GM23338 (cell line): ENCODE measurements at regions not wholly inside any gene's neighbourhood (a gene's known extent, or its start where the extent isn't known, plus 50 kb on each side); places are given as distances from the start of the nearest gene placed in this dataset.

Experiments used
- ATAC-seq: fragments of 200-7000 bp; cut with Tn5 transposase; 3 replicates; pipeline ENCODE4 v1.9.1; 2020
- DNase-seq: peaks from one replicate; pipeline ENCODE4 v3.0.0-alpha.2; 2015; ENCODE audit warnings: low spot score
- H2AFZ ChIP-seq: fragments of 200-600 bp; sonication (generic); 2 replicates; pipeline ENCODE4 v1.8.0; 2016; ENCODE audit warnings: antibody characterized with exemption, mild to moderate bottlenecking, moderate library complexity
- H3F3A ChIP-seq: fragments of 200-600 bp; sonication (generic); replicated peaks from 2 replicates; pipeline ENCODE4 v1.8.0; 2017; ENCODE audit warnings: antibody characterized with exemption, mixed run types, low read depth
- H3K27ac ChIP-seq: fragments of 200-600 bp; sonication (generic); 2 replicates; pipeline ENCODE4 v1.6.1; 2016; ENCODE audit warnings: low read depth
- H3K27me3 ChIP-seq: fragments of 200-600 bp; sonication (generic); 2 replicates; pipeline ENCODE4 v1.8.0; 2016; ENCODE audit warnings: mild to moderate bottlenecking, mixed run types, moderate library complexity; ENCODE audit not compliant: insufficient read depth
- H3K36me3 ChIP-seq: fragments of 200-600 bp; sonication (generic); 2 replicates; pipeline ENCODE4 v1.8.0; 2016; ENCODE audit warnings: mild to moderate bottlenecking; ENCODE audit not compliant: insufficient read depth
- H3K4me1 ChIP-seq: fragments of 200-600 bp; sonication (generic); 2 replicates; pipeline ENCODE4 v1.8.0; 2016; ENCODE audit warnings: mild to moderate bottlenecking, moderate library complexity; ENCODE audit not compliant: insufficient read depth
- H3K4me2 ChIP-seq: fragments of 200-600 bp; sonication (generic); 2 replicates; pipeline ENCODE4 v1.7.1; 2017; ENCODE audit warnings: mixed run types
- H3K4me3 ChIP-seq: fragments of 200-600 bp; sonication (generic); 2 replicates; pipeline ENCODE4 v1.6.1; 2016; ENCODE audit warnings: mixed run types
- H3K79me2 ChIP-seq: fragments of 200-600 bp; sonication (generic); replicated peaks from 2 replicates; pipeline ENCODE4 v1.8.0; 2017; ENCODE audit warnings: mild to moderate bottlenecking; ENCODE audit not compliant: insufficient read depth
- H3K9me2 ChIP-seq: fragments of 200-600 bp; sonication (generic); 2 replicates; pipeline ENCODE4 v1.8.0; 2017; ENCODE audit not compliant: insufficient read depth
- H4K20me1 ChIP-seq: fragments of 200-600 bp; sonication (generic); replicated peaks from 2 replicates; pipeline ENCODE4 v1.8.0; 2017; ENCODE audit warnings: mild to moderate bottlenecking; ENCODE audit not compliant: insufficient read depth
- H3K27ac Mint-ChIP-seq: 2 replicates; pipeline ENCODE4 v1.8.0; 2020; ENCODE audit warnings: inconsistent platforms, mild to moderate bottlenecking, moderate library complexity, mixed read lengths
- H3K27me3 Mint-ChIP-seq: 3 replicates; pipeline ENCODE4 v1.8.0; 2022; ENCODE audit warnings: low read depth, mild to moderate bottlenecking, moderate library complexity, mixed read lengths, inconsistent platforms; ENCODE audit not compliant: insufficient read depth, poor library complexity
- H3K36me3 Mint-ChIP-seq: 3 replicates; pipeline ENCODE4 v1.8.0; 2021; ENCODE audit warnings: low read depth, mild to moderate bottlenecking, inconsistent platforms, moderate library complexity, mixed read lengths
- H3K4me1 Mint-ChIP-seq: 3 replicates; pipeline ENCODE4 v1.8.0; 2020; ENCODE audit warnings: mild to moderate bottlenecking, inconsistent platforms, mixed read lengths
- H3K4me3 Mint-ChIP-seq: 3 replicates; pipeline ENCODE4 v1.8.0; 2021; ENCODE audit warnings: moderate library complexity, mild to moderate bottlenecking, inconsistent platforms, mixed read lengths
- H3K9me3 Mint-ChIP-seq: 3 replicates; pipeline ENCODE4 v1.8.0; 2020; ENCODE audit warnings: moderate library complexity, mild to moderate bottlenecking, inconsistent platforms, mixed read lengths
- CREB1 ChIP-seq: fragments of 250-450 bp; sonication (Bioruptor Pico); IDR thresholded peaks from 2 replicates; pipeline ENCODE4 v1.5.0; 2020; ENCODE audit warnings: low read depth, mild to moderate bottlenecking, moderate library complexity
- CTCF ChIP-seq, 2 experiments: fragments of 200-600 bp in 1 of 2; sonication (generic) in 1 of 2; conservative IDR thresholded peaks; 2 replicates each; pipeline versions ENCODE4 v1.5.1 to v1.6.1; 2016 to 2017; ENCODE audit warnings: antibody characterized with exemption in 2 of 2, low read depth in 2 of 2, mild to moderate bottlenecking in 2 of 2, moderate library complexity in 1 of 2
- ETS1 ChIP-seq: IDR thresholded peaks from 2 replicates; pipeline ENCODE4 v1.6.1; 2016; ENCODE audit warnings: antibody characterized with exemption
- EZH2 ChIP-seq: fragments of 200-600 bp; sonication (generic); IDR thresholded peaks from one replicate; pipeline ENCODE4 v1.8.0; 2017; ENCODE audit warnings: antibody characterized with exemption, mild to moderate bottlenecking, low read depth; ENCODE audit not compliant: unreplicated experiment
- EZH2phosphoT487 ChIP-seq: fragments of 200-600 bp; sonication (generic); IDR thresholded peaks from one replicate; pipeline ENCODE4 v1.8.1; 2018; ENCODE audit warnings: antibody characterized with exemption; ENCODE audit not compliant: unreplicated experiment
- JUNB ChIP-seq: IDR thresholded peaks from one replicate; pipeline ENCODE4 v1.6.1; 2016; ENCODE audit warnings: antibody characterized with exemption; ENCODE audit not compliant: unreplicated experiment
- NANOG ChIP-seq: IDR thresholded peaks from 2 replicates; pipeline ENCODE4 v1.6.1; 2016; ENCODE audit warnings: antibody characterized with exemption, borderline replicate concordance
- POLR2AphosphoS5 ChIP-seq: IDR thresholded peaks from 2 replicates; pipeline ENCODE4 v1.6.1; 2016; ENCODE audit warnings: antibody characterized with exemption, low read depth
- REST ChIP-seq: IDR thresholded peaks from one replicate; pipeline ENCODE4 v1.6.1; 2018; ENCODE audit warnings: antibody characterized with exemption; ENCODE audit not compliant: unreplicated experiment
- STAT1 ChIP-seq: IDR thresholded peaks from one replicate; pipeline ENCODE4 v1.6.1; 2016; ENCODE audit warnings: antibody characterized with exemption; ENCODE audit not compliant: unreplicated experiment
- ZNF114 ChIP-seq: fragments of 250-450 bp; sonication (Bioruptor Pico); IDR thresholded peaks from 2 replicates; pipeline ENCODE4 v1.5.0; 2020; ENCODE audit warnings: mild to moderate bottlenecking, moderate library complexity
- ZNF331 ChIP-seq: fragments of 250-450 bp; sonication (Bioruptor Pico); IDR thresholded peaks from 2 replicates; pipeline ENCODE4 v1.5.0; 2020; ENCODE audit warnings: low read depth, mild to moderate bottlenecking, moderate library complexity
- ZNF462 ChIP-seq: fragments of 250-450 bp; sonication (Bioruptor Pico); IDR thresholded peaks from 2 replicates; pipeline ENCODE4 v1.5.0; 2020; ENCODE audit warnings: mild to moderate bottlenecking, moderate library complexity

GRCh38 chr1:238409191-238409850 is 518.6 kb upstream of the ZP4 start:
- no peaks in the 10 kb centered on the region for H3K79me2 ChIP-seq
- H3K27me3 ChIP-seq: no peaks in the 10 kb centered on the region
- H3K4me3 ChIP-seq: no peak overlapping the region
- H3K4me1 Mint-ChIP-seq: peaks cover 5% of the 10 kb centered on the region
- 0 out of 2 replicates have a peak, but pooled peaks cover 4% of the 10 kb centered on the region for H3K4me1 ChIP-seq
- no peaks in the 10 kb centered on the region; the same call in 2 of the 3 replicates for H3K36me3 Mint-ChIP-seq
- no peaks in the 10 kb centered on the region for H3K9me3 Mint-ChIP-seq
- ATAC-seq (no peak), DNase-seq (no peak)
- H3F3A ChIP-seq: no peaks in the 10 kb centered on the region
- H3K4me2 ChIP-seq: no peak overlapping the region
- no peak overlapping the region for H3K27ac ChIP-seq
- H3K27me3 Mint-ChIP-seq: peaks cover under 1% of the 10 kb centered on the region
- no peak overlapping the region; the same call in 1 of the 2 replicates for H2AFZ ChIP-seq
- no peaks in the 10 kb centered on the region for H3K36me3 ChIP-seq
- no peaks in the 10 kb centered on the region for H4K20me1 ChIP-seq
- H3K4me3 Mint-ChIP-seq: no peak overlapping the region
- H3K9me2 ChIP-seq: peaks cover 10% of the 10 kb centered on the region
- H3K27ac Mint-ChIP-seq: no peak overlapping the region
- no peak for TF ChIP-seq ZNF462 (CRISPR knock-in tag)
- TF ChIP-seq POLR2AphosphoS5: no peak
- TF ChIP-seq REST: no peak
- no peak for TF ChIP-seq ZNF114
- no peak for TF ChIP-seq EZH2
- no peak for TF ChIP-seq ZNF331 (CRISPR knock-in tag)
- no peak for TF ChIP-seq NANOG
- TF ChIP-seq EZH2phosphoT487: no peak
- no peak for TF ChIP-seq CREB1
- no peak for TF ChIP-seq CTCF (conservative IDR thresholded peaks at IDR 0.05; ENCODE audit: low read depth in 2 of 2)
- TF ChIP-seq JUNB: no peak
- no peak for TF ChIP-seq ETS1
- no peak for TF ChIP-seq STAT1
